ENCODE measurements at regions not wholly inside any gene's neighbourhood (a gene's known extent, or its start where the extent isn't known, plus 50 kb on each side); places are given as distances from the start of the nearest gene placed in this dataset.

DNA sequence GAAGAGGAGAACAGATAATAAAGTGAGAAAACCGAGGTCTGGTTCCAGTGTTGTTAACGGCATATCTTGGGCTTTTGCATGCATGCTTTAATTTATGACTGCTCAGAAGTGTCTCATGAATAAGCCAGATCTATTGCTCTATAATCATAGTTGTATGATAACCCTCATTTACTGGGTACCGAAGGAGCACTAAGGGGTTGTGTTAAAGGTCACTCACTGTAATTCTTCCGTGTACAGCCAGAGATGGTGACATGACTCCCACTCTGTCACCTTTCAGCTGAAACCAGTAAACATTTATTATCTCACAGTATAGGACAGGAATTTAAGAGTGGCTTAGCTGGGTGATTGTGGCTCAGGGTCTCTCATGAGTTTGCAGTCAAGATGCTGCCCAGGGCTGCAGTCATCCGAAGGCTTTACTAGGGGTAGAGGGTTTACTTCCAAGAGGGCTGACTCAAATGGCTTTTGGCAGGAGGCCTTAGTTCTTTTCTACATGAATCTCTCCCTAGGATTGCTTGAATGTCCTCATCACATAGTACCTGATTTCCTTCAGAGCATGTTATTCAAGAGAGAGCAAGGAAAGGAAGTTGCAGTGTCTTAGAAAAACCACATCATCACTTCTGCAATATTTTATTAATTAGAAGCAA lies 107.0 kb downstream of the NAB1 start:
- TF ChIP-seq, protein P1, sequence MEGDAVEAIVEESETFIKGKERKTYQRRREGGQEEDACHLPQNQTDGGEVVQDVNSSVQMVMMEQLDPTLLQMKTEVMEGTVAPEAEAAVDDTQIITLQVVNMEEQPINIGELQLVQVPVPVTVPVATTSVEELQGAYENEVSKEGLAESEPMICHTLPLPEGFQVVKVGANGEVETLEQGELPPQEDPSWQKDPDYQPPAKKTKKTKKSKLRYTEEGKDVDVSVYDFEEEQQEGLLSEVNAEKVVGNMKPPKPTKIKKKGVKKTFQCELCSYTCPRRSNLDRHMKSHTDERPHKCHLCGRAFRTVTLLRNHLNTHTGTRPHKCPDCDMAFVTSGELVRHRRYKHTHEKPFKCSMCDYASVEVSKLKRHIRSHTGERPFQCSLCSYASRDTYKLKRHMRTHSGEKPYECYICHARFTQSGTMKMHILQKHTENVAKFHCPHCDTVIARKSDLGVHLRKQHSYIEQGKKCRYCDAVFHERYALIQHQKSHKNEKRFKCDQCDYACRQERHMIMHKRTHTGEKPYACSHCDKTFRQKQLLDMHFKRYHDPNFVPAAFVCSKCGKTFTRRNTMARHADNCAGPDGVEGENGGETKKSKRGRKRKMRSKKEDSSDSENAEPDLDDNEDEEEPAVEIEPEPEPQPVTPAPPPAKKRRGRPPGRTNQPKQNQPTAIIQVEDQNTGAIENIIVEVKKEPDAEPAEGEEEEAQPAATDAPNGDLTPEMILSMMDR (IDR thresholded peaks at IDR 0.05; ENCODE audit: control extremely low read depth in 1 of 3, insufficient read depth in 1 of 3, low read depth in 1 of 3, low read length in 3 of 3) = no peak
- TF ChIP-seq JUN (IDR thresholded peaks at IDR 0.05; ENCODE audit: low read depth, low read length) (no peak), ATF3 (IDR thresholded peaks at IDR 0.05; ENCODE audit: insufficient read depth, low read depth, low read length) (no peak), GABPA (IDR thresholded peaks at IDR 0.05; ENCODE audit: borderline replicate concordance, insufficient read depth, low read length) (no peak), CEBPB (IDR thresholded peaks at IDR 0.05; ENCODE audit: low read depth, low read length) (no peak), JUND (IDR thresholded peaks at IDR 0.05; ENCODE audit: low read length) (no peak), MAX (IDR thresholded peaks at IDR 0.05) (no peak), RAD21 (IDR thresholded peaks at IDR 0.05 in 1 of 2, conservative IDR thresholded peaks at IDR 0.05 in 1 of 2; ENCODE audit: low read depth in 2 of 2, low read length in 2 of 2) (no peak), BCL11A (IDR thresholded peaks at IDR 0.05; ENCODE audit: low read depth in 2 of 2, low read length in 2 of 2) (no peak)
